Parathyroid adenoma (tissue), 2 donors: ENCODE measurements at regions not wholly inside any gene's neighbourhood (a gene's known extent, or its start where the extent isn't known, plus 50 kb on each side); places are given as distances from the start of the nearest gene placed in this dataset.

ENCODE experiments used
- H2AFZ ChIP-seq: fragments of 300-600 bp; sonication (generic); one replicate; pipeline ENCODE4 v1.7.0; 2017; ENCODE audit warnings: antibody characterized with exemption, mild to moderate bottlenecking
- H3K27ac ChIP-seq: fragments of 300-600 bp; sonication (generic); one replicate; pipeline ENCODE4 v1.7.0; 2017
- H3K27me3 ChIP-seq: fragments of 300-600 bp; sonication (generic); one replicate; pipeline ENCODE4 v1.7.0; 2017; ENCODE audit warnings: low read length; ENCODE audit not compliant: control insufficient read depth, insufficient read depth
- H3K36me3 ChIP-seq: fragments of 300-600 bp; sonication (generic); one replicate; pipeline ENCODE4 v1.7.0; 2017; ENCODE audit warnings: low read length; ENCODE audit not compliant: control insufficient read depth, insufficient read depth
- H3K4me1 ChIP-seq: fragments of 300-600 bp; sonication (generic); one replicate; pipeline ENCODE4 v1.7.0; 2017; ENCODE audit warnings: control low read depth
- H3K4me2 ChIP-seq: fragments of 300-600 bp; sonication (generic); one replicate; pipeline ENCODE4 v1.7.0; 2017; ENCODE audit warnings: low read length
- H3K4me3 ChIP-seq: fragments of 300-600 bp; sonication (generic); one replicate; pipeline ENCODE4 v1.7.0; 2017; ENCODE audit warnings: low read depth, low read length
- H3K79me2 ChIP-seq: fragments of 300-600 bp; sonication (generic); one replicate; pipeline ENCODE4 v1.7.0; 2017; ENCODE audit warnings: control low read depth
- H3K9ac ChIP-seq: fragments of 300-600 bp; sonication (generic); one replicate; pipeline ENCODE4 v1.7.0; 2017; ENCODE audit warnings: mild to moderate bottlenecking
- H3K9me3 ChIP-seq: fragments of 300-600 bp; sonication (generic); one replicate; pipeline ENCODE4 v1.7.0; 2017; ENCODE audit warnings: low read length; ENCODE audit not compliant: control insufficient read depth
- TF ChIP-seq, protein P1 (sequence below): fragments of 300-600 bp; sonication (generic); IDR thresholded peaks from one replicate; pipeline ENCODE4 v1.7.0; 2017; ENCODE audit warnings: antibody characterized with exemption, mild to moderate bottlenecking
- donor health status: primary hyperparathyroidism.

DNA sequence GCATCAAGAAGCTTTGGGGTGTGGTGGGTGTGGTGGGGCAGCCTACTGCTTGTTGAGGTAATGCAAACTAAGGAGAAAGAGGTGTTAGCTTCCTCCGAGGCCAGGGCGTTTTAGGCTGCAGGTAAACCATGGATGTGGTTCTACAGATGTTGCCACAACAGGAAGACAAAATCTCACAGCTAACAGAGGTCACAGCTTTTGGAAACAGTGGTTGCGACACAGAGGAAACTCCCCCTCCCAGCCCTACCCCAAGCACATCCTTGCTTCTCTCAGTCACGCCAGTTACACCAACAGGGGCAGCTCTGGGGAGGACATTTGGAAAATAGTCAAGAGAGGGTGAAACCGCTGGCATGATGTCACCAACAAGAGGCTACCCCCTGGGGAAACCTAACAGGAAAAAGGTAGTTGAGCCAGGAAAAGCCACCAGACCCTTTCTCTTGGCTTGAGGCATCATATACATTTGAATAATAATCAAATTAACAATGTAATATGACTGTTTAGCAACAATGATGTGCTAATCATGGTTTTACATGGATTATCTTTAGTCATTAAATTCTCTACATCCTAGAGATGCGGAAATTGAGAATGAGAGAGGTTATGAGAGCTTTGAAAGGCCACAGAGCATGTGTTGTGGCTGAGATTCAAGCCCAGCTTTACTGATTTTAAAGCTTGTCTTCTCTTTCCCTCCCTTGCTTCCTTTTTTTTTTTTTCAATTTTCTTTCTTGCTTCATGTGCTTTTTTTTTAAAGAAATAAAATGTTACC is 82.2 kb upstream of the IL12B start:
- Histone ChIP-seq H3K4me1 (no peaks in the 10 kb centered on the region), H3K9ac (no peak overlapping the region), H3K27me3 (no peaks in the 10 kb centered on the region), H3K4me2 (no peak overlapping the region), H2AFZ (no peak overlapping the region), H3K9me3 (no peaks in the 10 kb centered on the region), H3K36me3 (no peaks in the 10 kb centered on the region), H3K27ac (no peak overlapping the region), H3K79me2 (no peaks in the 10 kb centered on the region), H3K4me3 (no peak overlapping the region)
- TF ChIP-seq, protein P1, sequence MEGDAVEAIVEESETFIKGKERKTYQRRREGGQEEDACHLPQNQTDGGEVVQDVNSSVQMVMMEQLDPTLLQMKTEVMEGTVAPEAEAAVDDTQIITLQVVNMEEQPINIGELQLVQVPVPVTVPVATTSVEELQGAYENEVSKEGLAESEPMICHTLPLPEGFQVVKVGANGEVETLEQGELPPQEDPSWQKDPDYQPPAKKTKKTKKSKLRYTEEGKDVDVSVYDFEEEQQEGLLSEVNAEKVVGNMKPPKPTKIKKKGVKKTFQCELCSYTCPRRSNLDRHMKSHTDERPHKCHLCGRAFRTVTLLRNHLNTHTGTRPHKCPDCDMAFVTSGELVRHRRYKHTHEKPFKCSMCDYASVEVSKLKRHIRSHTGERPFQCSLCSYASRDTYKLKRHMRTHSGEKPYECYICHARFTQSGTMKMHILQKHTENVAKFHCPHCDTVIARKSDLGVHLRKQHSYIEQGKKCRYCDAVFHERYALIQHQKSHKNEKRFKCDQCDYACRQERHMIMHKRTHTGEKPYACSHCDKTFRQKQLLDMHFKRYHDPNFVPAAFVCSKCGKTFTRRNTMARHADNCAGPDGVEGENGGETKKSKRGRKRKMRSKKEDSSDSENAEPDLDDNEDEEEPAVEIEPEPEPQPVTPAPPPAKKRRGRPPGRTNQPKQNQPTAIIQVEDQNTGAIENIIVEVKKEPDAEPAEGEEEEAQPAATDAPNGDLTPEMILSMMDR = no peak

DNA sequence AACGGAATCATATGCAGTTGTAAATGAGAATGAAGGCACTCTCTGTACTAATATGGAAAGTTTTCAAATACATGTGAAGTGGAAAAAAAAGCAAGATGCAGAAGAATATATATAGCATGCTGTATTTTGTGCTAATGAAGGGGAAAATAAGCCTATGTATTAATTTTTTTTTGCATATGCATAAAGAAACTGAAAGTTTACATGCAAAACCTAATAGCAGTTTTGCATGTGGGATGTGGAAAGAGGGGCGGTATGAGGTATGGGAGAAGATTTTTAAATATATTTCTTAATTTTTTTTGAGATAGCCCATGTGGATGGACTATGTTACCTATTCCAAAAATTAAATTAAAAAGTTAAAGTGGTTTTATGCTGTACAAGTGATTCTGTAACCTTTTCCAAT is 83.7 kb upstream of the IL12B start:
- no peak overlapping the region for H3K9ac ChIP-seq
- H3K27ac ChIP-seq = no peak overlapping the region
- no peaks in the 10 kb centered on the region for H3K4me1 ChIP-seq
- no peak overlapping the region for H3K4me3 ChIP-seq
- H3K79me2 ChIP-seq = no peaks in the 10 kb centered on the region
- H3K4me2 ChIP-seq = no peak overlapping the region
- TF ChIP-seq, protein P1 = no peak
- no peaks in the 10 kb centered on the region for H3K36me3 ChIP-seq
- H2AFZ ChIP-seq = no peak overlapping the region
- no peaks in the 10 kb centered on the region for H3K9me3 ChIP-seq
- H3K27me3 ChIP-seq = no peaks in the 10 kb centered on the region

DNA sequence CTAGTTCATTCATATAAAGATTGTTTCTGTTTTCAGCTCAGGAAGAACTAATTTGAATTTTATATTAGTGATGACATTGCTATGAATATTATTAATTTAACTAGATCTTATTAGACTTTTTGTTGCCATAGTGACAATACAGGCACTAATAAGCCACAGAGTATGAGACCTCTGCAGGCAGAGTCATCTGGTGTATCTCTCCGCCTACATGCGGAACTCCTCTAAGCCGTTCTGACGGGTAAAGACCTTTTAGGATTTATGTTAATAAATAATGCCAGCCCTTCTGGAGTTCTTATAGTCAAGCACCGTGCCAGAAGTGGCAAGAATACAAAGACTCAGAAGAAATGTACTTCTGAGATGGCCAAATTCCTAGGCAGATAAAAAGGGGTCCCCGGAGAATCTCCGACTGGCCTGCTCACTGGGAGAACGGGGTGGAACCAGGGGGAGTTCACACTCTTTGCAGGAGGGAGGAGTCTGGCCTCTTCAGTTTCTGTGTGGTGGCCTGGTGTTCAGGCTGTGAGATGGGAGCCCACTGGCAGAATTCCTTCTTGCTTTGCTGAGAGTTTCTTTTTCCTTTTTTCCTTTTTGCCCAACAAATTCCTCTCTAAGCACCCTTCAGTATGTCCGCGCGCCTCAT is 85.1 kb upstream of the IL12B start:
- Histone ChIP-seq H3K9me3 (no peaks in the 10 kb centered on the region), H3K27ac (no peak overlapping the region), H3K36me3 (no peaks in the 10 kb centered on the region), H3K4me1 (no peaks in the 10 kb centered on the region), H3K4me2 (no peak overlapping the region), H3K9ac (no peak overlapping the region), H2AFZ (no peak overlapping the region), H3K4me3 (no peak overlapping the region), H3K27me3 (no peaks in the 10 kb centered on the region), H3K79me2 (no peaks in the 10 kb centered on the region)
- TF ChIP-seq, protein P1 = no peak

DNA sequence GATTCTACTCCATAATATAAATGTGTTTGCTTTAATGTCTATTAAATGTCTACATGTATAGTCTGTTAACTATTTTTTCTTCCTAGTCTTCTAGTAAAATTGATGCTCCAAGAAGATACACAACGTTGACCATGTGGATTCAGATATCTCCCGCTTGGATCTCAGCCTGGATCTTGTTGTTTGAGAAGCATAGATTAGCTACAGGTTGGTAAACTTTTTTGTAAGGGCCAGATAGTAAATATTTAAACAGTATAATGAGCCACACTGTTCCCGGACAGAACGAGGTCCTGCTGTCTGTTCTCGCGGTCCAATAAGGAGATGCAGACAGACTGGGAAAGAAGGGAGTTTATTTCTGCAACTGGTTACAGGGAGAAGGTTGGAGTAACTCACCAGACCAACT is 86.2 kb upstream of the IL12B start:
- Histone ChIP-seq H3K79me2 (no peaks in the 10 kb centered on the region), H3K4me1 (no peaks in the 10 kb centered on the region), H3K4me2 (no peak overlapping the region), H3K4me3 (no peak overlapping the region), H3K27ac (no peak overlapping the region), H3K9ac (no peak overlapping the region), H3K36me3 (no peaks in the 10 kb centered on the region), H2AFZ (no peak overlapping the region), H3K9me3 (no peaks in the 10 kb centered on the region), H3K27me3 (no peaks in the 10 kb centered on the region)
- TF ChIP-seq, protein P1 = no peak

DNA sequence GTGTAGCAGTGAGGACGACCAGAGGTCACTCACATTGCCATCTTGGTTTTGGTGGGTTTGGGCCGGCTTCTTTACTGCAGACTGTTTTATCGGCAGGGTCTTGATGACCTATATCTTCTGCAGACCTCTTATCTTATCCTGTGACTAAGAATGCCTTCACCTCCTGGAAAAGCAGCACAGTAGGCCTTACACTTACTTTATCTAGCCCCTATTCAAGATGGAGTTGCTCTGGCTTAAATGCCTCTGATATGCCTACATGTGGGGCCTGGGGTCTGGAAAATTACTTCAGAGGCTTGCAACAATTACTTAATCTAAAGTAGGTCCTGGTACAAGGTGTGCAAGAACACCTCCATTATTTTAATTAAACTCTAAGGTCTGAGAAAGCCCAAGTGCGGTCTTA is 86.9 kb upstream of the IL12B start:
- Histone ChIP-seq H3K9ac (no peak overlapping the region), H3K4me2 (no peak overlapping the region), H3K27ac (no peak overlapping the region), H3K9me3 (no peaks in the 10 kb centered on the region), H3K79me2 (no peaks in the 10 kb centered on the region), H2AFZ (no peak overlapping the region), H3K27me3 (no peaks in the 10 kb centered on the region), H3K4me3 (no peak overlapping the region), H3K4me1 (no peaks in the 10 kb centered on the region), H3K36me3 (no peaks in the 10 kb centered on the region)
- TF ChIP-seq, protein P1 = no peak
